AG04450 (cell line): ENCODE measurements at regions not wholly inside any gene's neighbourhood (a gene's known extent, or its start where the extent isn't known, plus 50 kb on each side); places are given as distances from the start of the nearest gene placed in this dataset.

Experiments used
- CTCF ChIA-PET: fragments of 300-600, 350-600 bp; formaldehyde crosslinking; extraction: SDS; loops from one replicate; lab custom pipeline; 2022; ENCODE audit warnings: antibody characterized with exemption, inconsistent platforms; lab: Charles Lee
- POLR2A ChIA-PET: fragments of 350-600 bp; formaldehyde crosslinking; extraction: SDS; loops from one replicate; lab custom pipeline; 2021; ENCODE audit warnings: antibody characterized with exemption, inconsistent platforms; lab: Yijun Ruan, JAX
- DNase-seq: peaks from one replicate; pipeline ENCODE4 v3.0.0-alpha.2; 2011; ENCODE audit warnings: low read depth, low spot score
- H3K27ac ChIP-seq: one replicate; pipeline ENCODE4 v1.5.1; 2012; ENCODE audit warnings: low read depth, low read length, control low read depth
- H3K27me3 ChIP-seq: one replicate; pipeline ENCODE4 v1.6.0; 2012; ENCODE audit warnings: low read length; ENCODE audit not compliant: control insufficient read depth, insufficient read depth
- H3K4me3 ChIP-seq: 2 replicates; pipeline ENCODE4 v1.5.1; 2011; ENCODE audit warnings: mild to moderate bottlenecking, low read depth, low read length, control low read depth
- H3K9me3 ChIP-seq: 2 replicates; pipeline ENCODE4 v1.5.1; 2012; ENCODE audit warnings: low read length; ENCODE audit not compliant: control insufficient read depth, insufficient read depth
- CTCF ChIP-seq: IDR thresholded peaks from 2 replicates; pipeline ENCODE4 v1.5.1; 2011; ENCODE audit warnings: low read depth, low read length, control low read depth, inconsistent platforms

GRCh38 chr3:14057701-14058100, 67.0 kb downstream of the CHCHD4 start:
- ChIA-PET CTCF (no interaction called here), POLR2A (no interaction called here)
- H3K4me3 ChIP-seq = no peak overlapping the region
- no peak overlapping the region for H3K27ac ChIP-seq
- no peak for DNase-seq
- TF ChIP-seq CTCF = no peak
- H3K27me3 ChIP-seq = no peaks in the 10 kb centered on the region
- H3K9me3 ChIP-seq = no peaks in the 10 kb centered on the region

GRCh38 chr3:14047841-14048240, 76.8 kb downstream of the CHCHD4 start:
- H3K4me3 ChIP-seq = no peak overlapping the region
- TF ChIP-seq CTCF = no peak
- POLR2A ChIA-PET = no interaction called here
- CTCF ChIA-PET = interaction anchor here (1.0 kb wide), 1 partner anchor 151 kb away, joined by 3 read pairs; no protein-coding TSS in a partner anchor
- no peaks in the 10 kb centered on the region for H3K9me3 ChIP-seq
- no peak for DNase-seq
- no peak overlapping the region for H3K27ac ChIP-seq
- H3K27me3 ChIP-seq = no peaks in the 10 kb centered on the region

GRCh38 chr3:14047027-14047426, 77.6 kb downstream of the CHCHD4 start:
- POLR2A ChIA-PET = no interaction called here

GRCh38 chr3:14042680-14043079, 82.0 kb downstream of the CHCHD4 start:
- Histone ChIP-seq H3K27ac (no peak overlapping the region), H3K27me3 (no peaks in the 10 kb centered on the region), H3K4me3 (no peak overlapping the region), H3K9me3 (no peaks in the 10 kb centered on the region)
- ChIA-PET POLR2A (no interaction called here), CTCF (no interaction called here)
- TF ChIP-seq CTCF = no peak
- peak; percentile 3 for DNase-seq

More at GRCh38 chr3:14047027-14047426, 77.6 kb downstream of the CHCHD4 start:
- DNase-seq = no peak
- no peak overlapping the region for H3K4me3 ChIP-seq
- TF ChIP-seq CTCF = no peak
- H3K27ac ChIP-seq = no peak overlapping the region
- CTCF ChIA-PET = interaction anchor here (1.0 kb wide), 1 partner anchor 150 kb away, joined by 3 read pairs; no protein-coding TSS in a partner anchor
- no peaks in the 10 kb centered on the region for H3K9me3 ChIP-seq
- H3K27me3 ChIP-seq = no peaks in the 10 kb centered on the region

- POLR2A ChIA-PET = no interaction called here
These were observed 85.5 kb downstream of the CHCHD4 start for GRCh38 chr3:14039149-14039548.

More at GRCh38 chr3:14039149-14039548, 85.5 kb downstream of the CHCHD4 start:
- H3K9me3 ChIP-seq = peaks cover 8% of the 10 kb centered on the region; the same call in 1 of the 2 replicates
- no peak for TF ChIP-seq CTCF
- CTCF ChIA-PET = no interaction called here
- no peaks in the 10 kb centered on the region for H3K27me3 ChIP-seq
- H3K4me3 ChIP-seq = no peak overlapping the region
- no peak for DNase-seq
- H3K27ac ChIP-seq = no peak overlapping the region
